Mucosa of gallbladder (tissue), 1 donor: ENCODE measurements at regions not wholly inside any gene's neighbourhood (a gene's known extent, or its start where the extent isn't known, plus 50 kb on each side); places are given as distances from the start of the nearest gene placed in this dataset.

ENCODE experiments used
- DNase-seq: peaks from one replicate; pipeline ENCODE4 v3.0.0-alpha.2; 2020; ENCODE audit warnings: low spot score
- donor health status: DM: no; HTN: no; CAD: no.

DNA sequence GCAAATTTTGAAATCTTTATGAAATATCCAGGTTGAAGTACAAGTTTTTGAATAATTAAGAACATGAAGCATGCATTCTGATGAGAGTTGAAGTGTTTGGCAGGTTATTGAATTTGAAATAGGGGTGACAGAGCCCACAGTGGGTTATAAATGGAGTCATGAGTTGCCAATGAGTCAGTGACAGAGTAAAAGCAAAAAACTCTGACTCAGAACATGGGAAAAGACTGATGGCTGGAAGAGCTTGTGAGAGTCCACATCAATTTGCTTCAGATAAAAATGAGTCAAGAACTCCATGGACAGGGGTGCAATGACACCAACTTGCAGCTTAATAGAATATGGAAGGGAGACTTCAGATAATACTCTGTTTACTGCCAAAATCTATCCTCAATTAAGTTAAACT, 105.3 kb downstream of the SLC6A15 start:
- DNase-seq = no peak

DNA sequence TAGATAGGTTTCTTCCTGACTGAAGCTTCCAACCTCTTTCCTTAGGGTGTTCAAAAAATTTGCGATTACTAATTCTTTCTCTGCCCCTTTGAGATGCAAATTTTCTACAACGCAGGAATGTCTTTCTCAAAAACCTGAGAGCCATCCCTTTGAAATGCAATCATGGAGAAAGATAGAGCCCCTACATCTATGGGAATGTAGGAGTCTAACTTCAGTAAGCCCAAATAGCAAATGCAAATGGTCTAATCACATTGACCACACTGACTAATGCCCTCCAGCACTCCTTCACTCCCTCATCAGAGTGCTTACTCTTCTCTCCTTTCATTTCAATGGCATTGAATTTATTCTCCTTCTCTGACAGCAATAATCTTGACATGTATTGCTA, 107.1 kb downstream of the SLC6A15 start:
- no peak for DNase-seq

DNA sequence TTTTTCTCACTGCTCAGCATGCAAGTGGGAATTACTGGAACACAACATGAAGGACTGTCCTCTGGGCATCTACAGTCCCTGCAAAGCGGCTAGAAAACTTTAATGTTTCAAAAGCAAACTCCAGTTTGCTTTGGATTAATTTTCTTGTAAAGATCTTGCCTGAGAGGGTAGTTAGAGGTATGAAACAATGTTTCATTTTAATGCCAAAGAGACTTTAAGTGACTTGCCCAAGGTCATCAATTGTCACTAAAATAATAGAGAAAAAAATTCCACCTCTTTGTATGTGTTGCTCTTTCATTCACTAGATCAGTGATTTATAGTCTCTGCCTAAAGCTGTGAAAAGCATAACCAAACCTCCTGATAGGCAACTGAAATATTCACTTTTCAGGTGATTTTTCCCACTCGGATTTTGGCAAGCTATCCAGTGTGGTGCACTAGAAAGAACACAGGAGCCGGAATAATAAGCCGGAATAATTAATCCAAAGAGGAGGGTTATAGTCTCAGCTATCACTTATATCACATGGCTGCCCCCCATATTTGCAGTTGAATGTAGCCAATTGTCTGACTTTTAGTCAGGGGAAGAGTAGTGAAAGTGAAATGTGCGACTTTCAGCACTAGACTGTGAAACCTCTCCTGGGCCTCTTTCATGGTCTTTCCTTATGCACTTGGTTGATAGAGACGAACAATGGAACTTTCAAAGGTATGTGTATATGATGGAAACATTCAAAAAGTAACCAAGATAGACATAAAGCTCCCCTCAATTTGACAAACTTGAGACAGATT, 107.7 kb downstream of the SLC6A15 start:
- no peak for DNase-seq

DNA sequence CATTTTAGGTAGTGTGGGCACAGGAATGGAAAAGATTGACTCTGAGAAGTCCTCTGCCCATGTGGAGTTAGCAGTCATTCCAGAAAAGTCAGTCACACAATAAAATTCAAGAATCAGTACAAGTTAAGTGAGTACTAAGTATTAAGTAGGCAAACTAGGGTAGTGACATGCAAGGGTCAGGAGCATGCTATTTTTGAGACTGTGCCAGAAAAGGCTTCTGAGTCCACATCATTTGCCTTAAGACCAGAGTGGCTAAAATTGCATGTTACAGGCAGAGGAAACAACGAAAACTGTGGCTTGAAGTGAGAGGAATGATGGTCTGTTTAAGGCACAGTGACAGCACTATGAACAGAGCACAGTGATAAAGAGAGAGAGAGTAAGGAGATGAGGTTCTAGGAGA, 108.9 kb downstream of the SLC6A15 start:
- no peak for DNase-seq

DNA sequence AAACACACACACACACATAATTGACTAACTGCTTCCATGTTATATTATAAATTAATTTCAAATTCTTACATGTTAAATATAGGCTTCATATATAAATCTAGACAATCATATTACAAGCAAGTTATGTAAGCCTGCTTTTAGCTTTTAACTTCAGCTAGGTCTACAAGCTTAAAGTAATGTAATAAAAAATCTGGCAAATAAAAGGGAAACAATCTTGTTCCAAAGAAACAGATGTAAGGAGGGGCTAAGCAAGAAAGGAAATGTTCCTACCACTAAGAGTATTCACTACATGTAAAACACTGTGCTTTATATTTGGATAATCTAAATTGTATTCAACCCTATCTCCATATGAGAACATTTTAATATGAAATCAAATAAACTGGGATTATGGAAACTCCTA, 110.4 kb downstream of the SLC6A15 start:
- no peak for DNase-seq

DNA sequence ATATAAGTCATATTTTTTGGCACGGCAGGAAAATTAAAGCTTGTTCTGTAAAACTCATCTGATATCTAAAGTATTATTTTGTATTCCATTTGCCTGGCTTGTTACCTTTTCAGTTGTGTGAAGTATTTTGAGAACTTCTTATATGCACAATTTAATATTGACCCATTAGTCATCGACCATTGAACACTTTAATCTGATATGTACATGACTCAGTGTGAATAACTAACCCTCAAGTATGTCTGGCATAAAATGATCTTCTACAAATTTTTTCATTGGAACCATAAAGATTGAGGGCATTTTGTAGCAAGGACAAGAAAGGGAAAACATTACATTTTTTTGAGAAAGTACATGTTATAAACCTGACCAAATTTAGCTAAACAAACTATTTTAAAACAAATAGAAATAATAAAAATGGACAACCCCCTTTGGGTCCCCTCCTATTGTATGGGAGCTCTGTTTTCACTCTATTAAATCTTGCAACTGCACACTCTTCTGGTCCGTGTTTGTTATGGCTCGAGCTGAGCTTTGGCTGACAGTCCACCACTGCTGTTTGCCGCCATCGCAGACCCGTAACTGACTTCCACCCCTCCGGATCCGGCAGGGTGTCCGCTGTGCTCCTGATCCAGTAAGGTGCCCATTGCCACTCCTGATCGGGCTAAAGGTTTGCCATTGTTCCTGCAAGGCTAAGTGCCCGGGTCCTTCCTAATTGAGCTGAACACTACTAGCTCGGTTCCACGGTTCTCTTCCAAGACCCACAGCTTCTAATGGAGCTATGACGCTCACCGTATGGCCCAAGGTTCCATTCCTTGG, 118.8 kb downstream of the SLC6A15 start:
- no peak for DNase-seq

DNA sequence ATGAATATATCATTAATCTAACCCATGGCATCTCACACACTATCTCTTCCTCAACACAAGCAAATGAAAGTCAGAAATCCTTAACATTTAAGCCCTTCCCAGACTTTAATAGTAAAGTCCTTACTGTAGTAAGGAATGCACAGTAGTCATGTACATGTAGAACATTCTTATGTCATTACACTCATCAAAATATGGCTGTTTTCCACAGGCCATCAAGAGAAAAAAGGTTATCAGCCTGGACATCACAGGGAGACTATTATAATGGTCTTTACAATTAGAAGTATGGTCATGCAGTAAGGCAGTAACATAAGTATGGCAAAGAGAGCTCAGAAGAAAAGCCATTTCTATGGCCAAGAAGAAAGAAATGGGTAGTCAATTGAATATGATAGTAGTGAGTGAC, 121.2 kb downstream of the SLC6A15 start:
- DNase-seq = no peak

DNA sequence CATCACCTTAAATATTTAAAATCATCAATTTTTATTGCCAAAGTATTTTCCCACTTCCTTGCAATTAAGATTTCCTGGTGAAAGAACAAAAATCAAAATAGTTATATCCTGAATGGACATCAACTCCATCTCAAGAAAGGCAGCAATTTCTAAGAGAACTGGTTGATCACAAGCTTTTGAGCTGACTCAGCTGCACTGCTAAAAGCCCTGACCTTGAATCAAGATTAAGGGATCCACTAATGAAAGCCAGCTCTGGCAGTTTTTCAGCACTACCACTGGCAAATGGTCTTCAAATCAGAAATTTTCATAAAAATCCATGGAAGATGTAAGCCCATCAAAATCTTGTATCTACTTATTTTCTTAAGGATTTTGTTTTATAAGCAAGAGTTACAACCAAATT, 123.4 kb downstream of the SLC6A15 start:
- no peak for DNase-seq

DNA sequence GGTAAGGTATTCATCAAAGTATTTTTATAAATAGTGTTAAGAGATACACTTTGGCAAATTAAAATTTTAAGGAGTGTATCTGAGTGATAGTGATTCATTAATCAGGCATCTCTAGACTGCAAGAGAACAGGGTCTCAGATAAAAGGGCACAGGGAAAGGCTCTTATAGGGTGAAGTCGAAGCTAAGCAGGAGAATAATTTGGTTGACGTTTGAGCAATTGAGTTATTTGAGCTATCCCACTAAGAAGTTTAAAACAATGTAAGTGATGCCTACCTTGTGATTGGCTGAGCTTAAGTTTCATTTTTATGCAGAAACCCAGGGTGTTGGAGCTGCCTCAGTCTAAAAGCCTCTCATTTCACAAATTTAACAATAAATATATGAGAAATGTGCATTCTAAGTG, 125.3 kb downstream of the SLC6A15 start:
- no peak for DNase-seq

DNA sequence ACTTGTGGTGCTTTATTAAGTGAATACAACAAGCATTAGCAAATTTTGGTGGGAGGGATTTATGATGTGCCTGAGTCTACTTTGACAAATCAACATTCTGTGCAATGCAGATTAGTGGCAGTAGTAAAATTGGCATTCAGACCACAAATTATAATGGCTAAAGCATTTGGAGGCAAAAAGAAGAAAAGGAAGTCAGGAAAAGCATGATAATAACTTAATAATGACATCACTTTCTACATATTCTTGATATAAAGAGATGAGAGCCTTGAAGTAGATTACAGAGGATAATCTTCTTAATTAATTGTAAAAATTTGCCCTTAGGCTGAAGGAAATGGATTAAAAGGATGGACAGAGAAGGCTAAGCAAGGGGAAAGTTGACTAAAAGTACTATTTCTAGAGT, 126.0 kb downstream of the SLC6A15 start:
- DNase-seq = no peak

DNA sequence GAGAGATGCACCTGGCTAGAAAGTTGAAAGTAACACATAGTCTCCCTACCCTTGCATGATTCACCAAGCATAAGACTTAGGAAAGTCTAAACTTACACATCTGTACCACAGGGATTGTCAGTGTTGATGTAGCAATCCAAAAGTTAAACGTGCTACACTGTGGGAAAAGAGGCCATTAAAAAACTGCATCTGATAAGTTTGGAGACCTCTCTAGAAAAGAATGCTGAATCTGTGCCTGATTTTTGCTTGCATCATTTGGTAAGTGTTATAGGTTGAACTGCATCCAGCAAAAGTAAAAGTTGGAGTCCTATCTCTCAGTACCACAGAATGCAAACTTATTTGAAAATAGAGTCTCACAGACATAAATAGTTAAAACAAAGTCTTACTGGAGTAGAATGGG, 126.6 kb downstream of the SLC6A15 start:
- no peak for DNase-seq

DNA sequence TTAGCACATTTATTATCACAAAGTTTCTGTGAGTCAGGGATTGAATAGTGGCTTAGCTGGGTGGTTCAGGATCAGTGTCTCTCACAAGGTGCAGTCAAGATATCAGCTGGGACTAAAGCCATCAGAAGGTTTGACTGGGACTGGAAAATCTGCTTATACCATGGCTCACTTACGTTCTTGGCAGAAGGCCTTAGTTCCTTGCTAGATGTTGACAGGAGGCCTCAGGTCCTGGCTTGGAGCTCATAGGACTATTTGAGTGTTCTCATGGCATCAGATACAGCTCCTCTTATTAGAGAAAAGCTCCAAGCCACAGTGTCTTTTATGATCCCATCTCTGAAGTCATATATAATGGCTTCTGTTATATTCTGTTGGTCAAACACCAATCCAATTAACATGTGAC, 127.3 kb downstream of the SLC6A15 start:
- DNase-seq = no peak

DNA sequence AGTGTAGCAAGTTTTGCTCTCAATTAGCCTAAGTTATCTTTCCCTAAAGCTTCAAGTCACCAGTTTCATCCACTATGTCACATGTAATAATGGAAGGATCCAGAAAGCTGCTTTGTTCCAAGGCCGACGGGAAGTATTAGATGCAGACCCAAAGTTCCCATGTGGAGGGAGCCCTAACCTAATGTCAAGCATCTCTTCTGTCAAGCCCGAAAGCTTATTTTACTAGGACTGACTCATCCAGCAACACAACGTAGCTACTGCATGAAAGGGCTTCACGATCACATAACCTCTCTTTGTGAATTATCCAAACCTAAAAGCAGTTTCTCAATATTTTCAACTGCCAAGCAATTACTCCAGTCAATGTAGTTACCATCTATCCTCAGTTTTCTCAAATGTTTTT, 133.4 kb downstream of the SLC6A15 start:
- DNase-seq = no peak

DNA sequence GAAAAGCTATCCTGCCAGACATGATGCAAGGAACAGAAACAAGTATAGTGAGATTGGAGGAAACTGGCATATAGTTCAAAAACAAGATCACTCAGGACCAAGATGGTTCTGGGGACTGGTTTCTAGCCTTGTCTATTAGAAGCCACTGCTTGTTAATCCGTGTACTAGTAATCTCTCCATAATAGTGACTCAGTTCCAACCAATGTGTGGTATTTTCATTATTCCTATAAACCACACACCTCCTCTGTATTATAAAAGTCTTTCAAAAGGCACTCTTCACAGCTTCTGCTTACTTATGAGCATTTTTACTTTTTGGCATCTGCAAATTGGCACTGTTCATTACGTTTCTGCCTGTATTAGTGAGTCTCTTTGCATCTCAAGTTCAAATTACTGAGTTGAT, 140.3 kb downstream of the SLC6A15 start:
- DNase-seq = no peak

DNA sequence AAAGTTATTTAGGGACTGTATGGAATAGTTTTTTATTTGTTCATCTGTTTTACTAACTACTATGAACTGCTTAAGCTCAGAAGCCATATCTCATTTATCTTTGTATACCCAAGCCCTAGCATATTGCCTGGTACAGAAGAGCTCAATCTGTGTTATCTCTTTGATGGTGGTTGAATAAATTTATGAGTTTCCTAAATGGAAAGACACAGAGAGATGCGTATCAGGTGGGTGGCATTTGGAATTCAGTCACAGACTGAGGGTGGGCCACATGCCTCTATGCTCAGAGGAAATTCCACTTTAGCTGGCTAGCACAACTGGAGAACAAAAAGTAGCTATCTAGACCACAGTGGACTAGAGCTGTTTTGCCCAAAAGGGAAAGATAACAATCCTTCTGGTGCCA, 145.5 kb downstream of the SLC6A15 start:
- DNase-seq = no peak

DNA sequence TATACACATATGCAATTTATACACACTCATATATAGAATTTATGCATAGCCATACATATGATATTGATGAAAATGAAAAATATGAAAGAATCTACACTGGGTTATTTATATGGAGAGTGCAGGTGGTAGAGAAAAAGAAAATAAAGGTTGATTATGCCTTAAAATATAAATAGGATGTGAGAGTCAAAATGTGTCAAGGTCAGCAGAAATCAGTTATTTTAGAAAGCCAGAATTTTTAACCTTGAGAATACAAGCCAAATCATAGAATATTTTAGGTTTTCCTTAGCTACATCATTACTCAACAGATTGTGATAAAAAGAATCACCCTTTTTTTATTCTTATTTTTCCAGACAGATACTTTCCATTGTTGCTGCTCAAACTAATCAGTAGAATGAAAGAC, 146.2 kb downstream of the SLC6A15 start:
- no peak for DNase-seq

DNA sequence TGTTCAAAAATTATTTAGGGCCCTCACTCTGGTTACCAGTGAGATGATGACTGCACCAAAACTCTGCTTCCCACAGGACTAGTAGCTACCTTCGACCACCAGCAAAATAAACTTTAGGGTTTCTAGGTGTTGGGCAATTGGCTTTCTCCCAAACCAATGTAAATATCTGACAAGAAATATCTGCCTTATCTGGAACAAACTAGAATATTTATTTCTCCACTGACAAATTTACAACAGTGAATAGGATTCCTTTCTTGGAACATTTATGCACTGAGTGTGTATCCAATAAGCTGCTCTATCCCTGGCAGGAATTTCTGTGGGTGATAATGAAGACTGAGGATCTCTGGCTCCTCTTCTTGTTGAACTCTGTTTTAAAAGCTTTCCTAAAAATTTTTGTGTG, 148.6 kb downstream of the SLC6A15 start:
- no peak for DNase-seq

DNA sequence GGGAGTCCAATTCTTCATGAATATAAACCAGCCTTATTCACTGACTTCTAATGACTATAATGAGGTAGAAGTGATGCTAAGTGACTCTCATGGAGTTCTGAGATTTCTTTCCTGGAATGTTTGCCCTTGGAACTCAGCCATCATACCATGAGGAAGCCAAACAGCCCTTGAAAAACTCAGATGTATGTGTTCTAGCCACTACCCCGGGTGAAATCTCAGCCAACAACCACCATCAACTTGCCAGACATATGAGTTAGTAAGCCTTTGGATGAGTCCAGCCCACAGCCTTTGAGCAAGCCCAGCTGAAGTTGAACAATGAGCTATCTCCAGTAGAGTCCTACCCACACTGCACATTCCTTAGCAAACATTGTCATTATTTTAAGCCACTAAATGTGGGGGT, 149.5 kb downstream of the SLC6A15 start:
- no peak for DNase-seq

DNA sequence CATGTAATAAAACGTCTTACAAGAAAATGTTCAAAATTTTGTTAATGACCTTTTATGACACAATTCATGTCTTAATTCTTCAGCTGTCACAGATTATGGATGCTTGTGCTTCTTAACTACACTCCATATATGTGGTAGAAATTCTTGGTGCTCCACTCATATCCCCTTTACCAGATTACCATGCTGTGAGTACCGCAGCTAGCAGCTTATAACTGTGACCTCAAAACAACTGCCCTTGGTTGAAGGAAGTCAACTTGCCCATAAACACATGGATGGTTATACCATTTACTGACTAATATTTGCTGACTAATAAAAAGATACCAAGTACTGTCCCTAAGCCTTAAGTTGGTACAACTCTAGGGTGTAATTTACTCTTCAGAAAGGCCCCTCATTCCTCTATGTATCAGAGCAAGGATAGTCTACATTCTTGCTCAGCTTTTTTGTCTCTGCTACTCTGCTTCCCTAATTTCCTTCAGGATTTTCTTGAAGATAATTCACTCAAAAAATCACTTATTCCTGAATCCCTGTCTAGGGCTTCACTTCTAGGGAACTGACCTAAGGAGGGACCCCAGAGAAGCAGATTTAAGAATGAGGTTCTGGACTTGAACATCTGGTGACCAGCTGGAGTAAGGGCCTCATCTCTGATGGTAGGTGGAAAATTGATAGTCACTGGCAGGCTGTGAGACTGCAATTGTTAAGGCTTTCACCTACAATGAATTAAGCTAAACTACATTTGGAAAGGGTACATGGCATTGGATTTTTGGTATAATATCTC, 152.3 kb downstream of the SLC6A15 start:
- no peak for DNase-seq

DNA sequence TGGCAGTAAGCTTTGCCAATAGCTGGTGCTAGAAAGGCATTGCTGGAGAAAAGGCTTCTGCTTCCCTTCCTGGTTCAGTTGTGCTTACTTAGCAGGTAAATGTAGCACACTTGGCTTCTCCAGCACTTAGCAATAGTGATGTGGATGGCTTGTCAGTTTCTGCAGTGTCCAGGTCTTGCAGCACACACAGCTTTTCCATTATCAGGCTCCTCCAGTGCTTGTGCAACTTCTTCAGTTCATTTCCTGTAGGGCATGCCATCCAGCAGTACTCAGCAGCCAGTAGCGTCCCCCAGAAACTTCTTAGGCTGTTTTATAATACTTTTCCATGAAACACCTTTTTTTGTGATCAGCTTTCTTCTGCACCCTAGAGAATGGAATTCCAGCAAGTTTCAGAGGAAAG, 154.6 kb downstream of the SLC6A15 start:
- DNase-seq = no peak

DNA sequence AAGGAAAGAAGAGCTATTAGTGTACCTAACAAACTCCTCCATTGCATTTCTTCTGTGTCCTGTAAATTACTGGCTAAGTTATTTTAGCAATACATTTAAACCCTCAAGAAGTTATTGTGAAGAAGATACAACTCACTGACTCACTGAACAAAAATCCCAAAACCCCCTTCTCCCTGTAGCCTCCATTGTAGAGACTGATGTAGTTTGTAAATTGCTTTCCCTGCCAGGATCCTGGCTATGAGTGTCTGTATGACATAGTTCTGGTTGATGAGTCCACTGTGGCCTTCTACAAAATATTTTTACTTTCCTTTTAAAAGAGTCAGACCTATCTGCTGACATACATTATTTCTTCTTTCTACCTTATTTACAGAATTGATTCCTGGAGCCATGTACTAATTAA, 155.6 kb downstream of the SLC6A15 start:
- no peak for DNase-seq

DNA sequence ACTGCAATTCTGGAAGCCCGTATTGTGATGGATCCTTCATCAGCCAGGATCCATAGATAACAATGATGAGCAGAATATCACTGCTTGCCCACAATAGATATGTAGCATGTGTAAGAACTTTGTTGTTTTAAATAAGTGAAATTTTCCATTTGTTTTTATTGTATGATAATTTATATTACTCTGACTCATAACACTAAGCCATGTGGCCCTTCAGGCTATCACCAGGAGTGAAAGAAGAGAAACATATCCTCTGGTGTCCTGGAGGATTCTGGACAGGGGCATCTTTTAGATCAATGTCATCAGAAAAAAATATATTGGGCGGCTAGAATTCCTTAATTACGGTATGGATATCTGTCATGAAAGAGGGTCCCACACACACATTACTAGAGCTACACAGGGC, 167.5 kb downstream of the SLC6A15 start:
- DNase-seq = no peak

DNA sequence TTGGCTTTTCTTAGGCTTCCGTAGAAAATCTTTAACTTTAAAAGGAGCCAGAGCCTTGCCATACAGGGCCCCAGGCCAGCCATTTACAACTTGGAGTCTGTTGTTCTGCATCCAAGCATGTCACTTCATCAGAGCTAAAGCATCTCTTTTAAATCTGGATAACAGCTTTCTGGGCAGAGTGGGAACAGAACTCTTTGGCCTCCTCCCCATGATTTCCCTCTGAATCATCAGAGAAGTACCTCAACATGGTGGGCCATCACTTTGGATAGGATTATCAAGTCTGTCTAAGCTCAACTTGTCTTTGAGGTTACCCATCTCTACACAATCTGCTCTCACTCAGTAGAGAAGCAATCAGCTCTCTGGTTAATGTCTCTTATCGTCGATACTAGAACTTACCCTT, 170.9 kb downstream of the SLC6A15 start:
- DNase-seq = no peak
